ENCODE measurements at regions not wholly inside any gene's neighbourhood (a gene's known extent, or its start where the extent isn't known, plus 50 kb on each side); places are given as distances from the start of the nearest gene placed in this dataset.

- no peak for DNase-seq (ENCODE audit: extremely low read depth in 1 of 2, low read depth in 1 of 2)
These were observed 51.6 kb upstream of the MYEOV start for GRCh38 chr11:69242266-69242920.

GRCh38 chr11:69243496-69244200 lies 50.3 kb upstream of the MYEOV start:
- DNase-seq (ENCODE audit: extremely low read depth in 1 of 2, low read depth in 1 of 2), result no peak
